Brain microvascular endothelial cell (primary cell): ENCODE measurements at regions not wholly inside any gene's neighbourhood (a gene's known extent, or its start where the extent isn't known, plus 50 kb on each side); places are given as distances from the start of the nearest gene placed in this dataset.
"Not testable (repeated sequence)": the region's sequence is repeated elsewhere in the genome, so short reads cannot be mapped to it uniquely, and the experiment has no call there.

ENCODE experiments used
- DNase-seq: peaks from one replicate; pipeline ENCODE4 v3.0.0-alpha.2; 2020
- H3K27ac ChIP-seq: fragments of 250-450 bp; sonication (Bioruptor Pico); 2 replicates; pipeline ENCODE4 v1.5.1; 2020; ENCODE audit warnings: mild to moderate bottlenecking, moderate library complexity
- H3K27me3 ChIP-seq: fragments of 250-450 bp; sonication (Bioruptor Pico); replicated peaks from 2 replicates; pipeline ENCODE4 v1.5.1; 2020; ENCODE audit warnings: mild to moderate bottlenecking
- H3K36me3 ChIP-seq: fragments of 250-450 bp; sonication (Bioruptor Pico); replicated peaks from 2 replicates; pipeline ENCODE4 v1.5.1; 2020; ENCODE audit warnings: mild to moderate bottlenecking
- H3K4me3 ChIP-seq: 2 replicates; pipeline ENCODE4 v1.5.1; 2011; ENCODE audit warnings: low read depth, mild to moderate bottlenecking, control low read depth, low read length, moderate library complexity
- CTCF ChIP-seq: IDR thresholded peaks from 2 replicates; pipeline ENCODE4 v1.5.1; 2011; ENCODE audit warnings: low read depth, mild to moderate bottlenecking, moderate library complexity, low read length, control low read depth, inconsistent platforms; ENCODE audit errors: missing control alignments
- in situ Hi-C: cut with HindIII; loops from 2 replicates; pipeline ENCODE4 v1.10.0; 2017; ENCODE audit warnings: low sequenced_read_pairs, low pct_ligation_motif_present

GRCh38 chr2:83196225-83196624 is 1262.9 kb downstream of the SUCLG1 start:
- Histone ChIP-seq H3K4me3 (no peak overlapping the region), H3K27ac (no peak overlapping the region), H3K36me3 (no peaks in the 10 kb centered on the region), H3K27me3 (no peaks in the 10 kb centered on the region)
- in situ Hi-C loops = no loop called here
- peak; percentile 27 for DNase-seq
- TF ChIP-seq CTCF = peak; percentile 50

GRCh38 chr2:83191316-83191715 is 1267.8 kb downstream of the SUCLG1 start:
- H3K4me3 ChIP-seq = no peak overlapping the region
- no peak overlapping the region for H3K27ac ChIP-seq
- no peak for TF ChIP-seq CTCF
- no peaks in the 10 kb centered on the region for H3K36me3 ChIP-seq
- DNase-seq = peak; percentile 11
- no peaks in the 10 kb centered on the region for H3K27me3 ChIP-seq
- in situ Hi-C loops = no loop called here

GRCh38 chr2:83186105-83186760 is 1272.8 kb downstream of the SUCLG1 start:
- Histone ChIP-seq H3K36me3 (no peaks in the 10 kb centered on the region), H3K27ac (no peak overlapping the region), H3K27me3 (no peaks in the 10 kb centered on the region), H3K4me3 (no peak overlapping the region)
- TF ChIP-seq CTCF = no peak
- in situ Hi-C loops = no loop called here
- DNase-seq = no peak

GRCh38 chr2:83180862-83181530 is 1278.1 kb downstream of the SUCLG1 start:
- H3K27ac ChIP-seq, H3K4me3 ChIP-seq, in situ Hi-C loops, H3K36me3 ChIP-seq, DNase-seq, H3K27me3 ChIP-seq: not testable (repeated sequence)

GRCh38 chr2:83176539-83176938 is 1282.5 kb downstream of the SUCLG1 start:
- in situ Hi-C loops = no loop called here
- H3K36me3 ChIP-seq = no peaks in the 10 kb centered on the region
- no peak for DNase-seq
- TF ChIP-seq CTCF = no peak
- H3K4me3 ChIP-seq = no peak overlapping the region
- no peak overlapping the region for H3K27ac ChIP-seq
- H3K27me3 ChIP-seq = no peaks in the 10 kb centered on the region

- peak; percentile 17 for DNase-seq
- in situ Hi-C loops = no loop called here
- no peak for TF ChIP-seq CTCF
- no peaks in the 10 kb centered on the region for H3K36me3 ChIP-seq
- H3K27me3 ChIP-seq = no peaks in the 10 kb centered on the region
- no peak overlapping the region for H3K27ac ChIP-seq
- H3K4me3 ChIP-seq = no peak overlapping the region
These were observed 1286.2 kb downstream of the SUCLG1 start for GRCh38 chr2:83172841-83173240.
